HUES48 (cell line): ENCODE measurements at regions not wholly inside any gene's neighbourhood (a gene's known extent, or its start where the extent isn't known, plus 50 kb on each side); places are given as distances from the start of the nearest gene placed in this dataset.

ENCODE experiments used
- H3K27ac ChIP-seq: one replicate; pipeline ENCODE4 v1.7.0; 2013; ENCODE audit warnings: low read depth, low read length, inconsistent platforms
- H3K27me3 ChIP-seq: 2 replicates; pipeline ENCODE4 v1.6.1; 2013; ENCODE audit warnings: mild to moderate bottlenecking, low read length; ENCODE audit not compliant: control insufficient read depth, insufficient read depth
- H3K36me3 ChIP-seq: 2 replicates; pipeline ENCODE4 v1.6.1; 2013; ENCODE audit warnings: low read length; ENCODE audit not compliant: control insufficient read depth, insufficient read depth
- H3K4me1 ChIP-seq: 2 replicates; pipeline ENCODE4 v1.6.1; 2013; ENCODE audit warnings: mild to moderate bottlenecking, low read length; ENCODE audit not compliant: control insufficient read depth, insufficient read depth
- H3K4me3 ChIP-seq: 2 replicates; pipeline ENCODE4 v1.5.1; 2013; ENCODE audit warnings: mild to moderate bottlenecking, low read depth, low read length
- H3K9ac ChIP-seq: 2 replicates; pipeline ENCODE4 v1.6.1; 2013; ENCODE audit warnings: mild to moderate bottlenecking, low read depth, low read length, moderate library complexity
- H3K9me3 ChIP-seq: 2 replicates; pipeline ENCODE4 v1.6.1; 2013; ENCODE audit warnings: low read length; ENCODE audit not compliant: control insufficient read depth, insufficient read depth

DNA sequence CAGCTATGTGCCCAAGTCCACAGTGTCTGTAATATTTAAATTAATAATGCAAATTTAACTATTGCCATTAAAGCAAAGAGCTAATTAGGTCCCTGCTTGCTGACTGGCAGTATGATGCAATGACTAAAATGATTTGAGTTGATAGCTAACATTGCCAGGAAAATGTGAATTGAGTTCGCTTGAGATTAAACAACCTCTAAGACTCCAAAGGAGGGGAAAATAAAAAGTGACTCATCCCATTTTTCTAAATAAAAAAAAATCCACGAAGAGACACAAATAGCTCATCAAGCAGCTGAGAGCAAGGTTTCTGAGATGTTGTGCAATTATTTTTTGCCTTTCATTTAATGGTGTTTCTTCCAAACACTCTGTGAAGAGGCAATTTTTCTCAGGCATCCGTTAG is 413.0 kb downstream of the MTX2 start:
- H3K4me3 ChIP-seq = no peak overlapping the region
- H3K27me3 ChIP-seq = no peaks in the 10 kb centered on the region
- no peak overlapping the region for H3K27ac ChIP-seq
- H3K9me3 ChIP-seq = no peaks in the 10 kb centered on the region
- no peaks in the 10 kb centered on the region for H3K36me3 ChIP-seq
- peaks cover 33% of the 10 kb centered on the region for H3K4me1 ChIP-seq
- H3K9ac ChIP-seq = no peak overlapping the region

DNA sequence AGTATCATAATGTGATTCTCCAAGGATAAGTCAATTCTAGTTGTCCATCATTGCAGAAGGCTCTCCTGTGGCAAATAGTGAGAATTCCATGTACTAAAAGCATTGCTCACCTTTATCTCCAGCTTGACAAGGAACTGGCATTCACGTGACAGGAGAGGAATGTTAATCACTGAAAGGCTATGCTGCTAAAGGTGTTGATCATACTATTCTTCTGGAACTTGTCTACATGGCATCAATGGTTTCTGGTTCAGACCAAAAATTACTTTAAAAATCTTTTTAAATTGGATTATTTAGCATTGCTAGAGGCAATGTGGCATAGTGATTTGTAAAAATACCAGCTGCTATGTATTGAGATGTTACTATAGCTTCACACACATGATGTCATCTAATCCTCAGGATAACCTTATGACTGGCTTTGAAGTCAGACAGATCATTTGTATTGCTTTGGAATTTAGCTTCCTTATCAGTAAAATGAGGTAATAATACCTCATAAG is 414.4 kb downstream of the MTX2 start:
- Histone ChIP-seq H3K4me3 (no peak overlapping the region), H3K27ac (no peak overlapping the region), H3K9me3 (no peaks in the 10 kb centered on the region), H3K36me3 (no peaks in the 10 kb centered on the region), H3K4me1 (peaks cover 31% of the 10 kb centered on the region), H3K27me3 (no peaks in the 10 kb centered on the region), H3K9ac (no peak overlapping the region)

DNA sequence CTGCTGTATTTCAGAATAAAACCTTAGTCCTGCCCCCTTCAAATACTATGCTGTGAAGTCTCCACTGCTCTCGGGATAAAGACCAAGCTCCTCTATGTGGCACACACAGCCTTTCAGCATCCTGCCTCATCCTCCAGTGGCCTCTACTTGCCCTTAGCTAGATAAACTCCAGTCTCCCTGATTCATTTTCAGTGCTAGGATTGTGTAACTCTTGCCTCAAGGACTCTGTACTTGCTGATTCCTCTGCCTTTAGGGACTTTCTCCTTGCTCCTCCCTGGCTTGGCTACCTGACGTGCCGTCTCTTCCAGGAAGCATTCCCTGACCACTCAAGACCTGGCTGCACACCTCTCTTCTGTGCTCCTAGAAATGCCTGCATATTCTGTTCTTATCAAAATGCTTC is 416.7 kb downstream of the MTX2 start:
- no peaks in the 10 kb centered on the region for H3K27me3 ChIP-seq
- H3K27ac ChIP-seq = no peak overlapping the region
- no peak overlapping the region for H3K9ac ChIP-seq

DNA sequence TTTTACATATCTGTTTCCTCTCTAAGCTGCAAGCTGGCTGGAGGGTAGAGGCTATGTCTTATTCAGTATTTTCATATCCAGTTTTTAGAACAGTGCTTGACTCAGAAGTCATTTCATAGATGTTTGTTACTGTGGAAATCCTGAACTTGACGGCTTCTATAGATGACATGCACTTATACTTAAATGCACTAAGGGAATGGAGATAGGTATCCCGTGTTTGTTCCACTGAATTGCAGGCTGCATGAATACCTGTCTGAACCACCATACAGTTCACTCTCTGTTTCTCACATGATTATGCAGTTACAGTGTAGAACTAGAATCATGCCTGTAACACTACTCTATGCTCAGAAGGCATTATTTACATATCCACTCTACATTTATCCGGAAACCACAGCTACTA is 417.1 kb downstream of the MTX2 start:
- Histone ChIP-seq H3K36me3 (no peaks in the 10 kb centered on the region), H3K4me1 (peaks cover 11% of the 10 kb centered on the region; the same call in 1 of the 2 replicates), H3K9ac (no peak overlapping the region), H3K9me3 (no peaks in the 10 kb centered on the region), H3K4me3 (no peak overlapping the region), H3K27ac (no peak overlapping the region), H3K27me3 (no peaks in the 10 kb centered on the region)

More for the DNA sequence above, 416.7 kb downstream of the MTX2 start:
- Histone ChIP-seq H3K9me3 (no peaks in the 10 kb centered on the region), H3K4me1 (peaks cover 13% of the 10 kb centered on the region; the same call in 1 of the 2 replicates), H3K4me3 (no peak overlapping the region), H3K36me3 (no peaks in the 10 kb centered on the region)

DNA sequence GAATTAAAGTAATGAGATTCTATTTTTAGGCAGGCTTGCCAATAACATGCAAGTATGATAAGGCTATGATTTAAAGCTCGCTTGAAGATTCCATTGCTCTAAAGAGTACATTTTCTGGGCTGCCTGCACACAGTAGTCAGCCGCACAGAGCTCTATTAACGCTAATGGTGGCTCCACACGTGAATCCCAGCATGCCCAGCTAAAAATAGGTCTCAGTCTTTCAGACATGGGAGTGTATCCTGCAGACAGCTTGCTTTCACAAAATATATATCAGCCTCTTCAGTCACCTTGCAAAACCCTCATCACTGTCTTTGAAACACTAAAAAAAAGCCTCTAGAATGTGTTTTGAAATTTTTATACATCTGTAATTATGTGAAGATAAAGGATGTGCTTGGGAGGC is 418.1 kb downstream of the MTX2 start:
- Histone ChIP-seq H3K9me3 (no peaks in the 10 kb centered on the region), H3K36me3 (no peaks in the 10 kb centered on the region), H3K27me3 (no peaks in the 10 kb centered on the region), H3K4me3 (no peak overlapping the region), H3K4me1 (0 out of 2 replicates have a peak, but pooled peaks cover 3% of the 10 kb centered on the region), H3K9ac (no peak overlapping the region), H3K27ac (no peak overlapping the region)

DNA sequence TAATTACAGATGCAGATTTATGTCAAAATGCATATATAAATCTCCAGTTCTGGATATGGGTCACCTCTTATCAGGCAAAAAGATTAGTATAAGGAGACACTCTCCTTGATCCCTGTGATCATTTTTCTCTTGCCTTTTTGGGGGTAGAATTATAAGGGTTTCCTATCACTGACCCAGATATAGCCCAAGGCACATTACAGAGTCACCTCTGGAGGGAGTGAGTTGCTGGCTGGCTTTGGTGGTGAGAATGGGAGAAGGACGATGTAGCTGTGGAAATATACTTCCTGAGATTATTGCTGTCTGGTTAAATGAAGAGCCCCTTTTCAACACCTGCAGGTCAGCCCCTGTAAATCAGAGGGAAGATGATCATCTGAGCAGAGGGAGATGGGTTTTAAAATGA is 418.7 kb downstream of the MTX2 start:
- Histone ChIP-seq H3K4me1 (no peaks in the 10 kb centered on the region), H3K9ac (no peak overlapping the region), H3K9me3 (no peaks in the 10 kb centered on the region), H3K27me3 (no peaks in the 10 kb centered on the region), H3K36me3 (no peaks in the 10 kb centered on the region), H3K4me3 (no peak overlapping the region), H3K27ac (no peak overlapping the region)

DNA sequence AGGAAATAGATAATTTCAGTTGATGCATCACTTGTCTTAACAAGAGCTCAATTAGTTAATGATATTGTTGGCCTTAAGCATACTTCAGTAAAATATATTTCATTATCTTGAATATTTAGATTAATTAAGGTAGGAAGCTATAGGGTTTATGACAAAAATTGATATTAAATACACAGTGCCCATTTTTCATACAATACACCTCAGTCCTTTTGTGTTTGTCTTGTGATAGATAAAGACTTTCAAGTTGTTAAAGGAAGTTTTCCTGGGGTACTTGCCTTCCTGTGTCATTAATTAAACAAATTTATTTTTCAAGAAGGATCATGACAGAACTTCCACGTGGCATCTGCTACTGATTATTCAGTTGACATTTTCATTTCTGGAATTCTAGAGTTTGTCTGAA is 420.5 kb downstream of the MTX2 start:
- Histone ChIP-seq H3K9me3 (no peaks in the 10 kb centered on the region), H3K27ac (no peak overlapping the region), H3K9ac (no peak overlapping the region), H3K36me3 (no peaks in the 10 kb centered on the region), H3K4me3 (no peak overlapping the region), H3K27me3 (no peaks in the 10 kb centered on the region), H3K4me1 (no peaks in the 10 kb centered on the region)

DNA sequence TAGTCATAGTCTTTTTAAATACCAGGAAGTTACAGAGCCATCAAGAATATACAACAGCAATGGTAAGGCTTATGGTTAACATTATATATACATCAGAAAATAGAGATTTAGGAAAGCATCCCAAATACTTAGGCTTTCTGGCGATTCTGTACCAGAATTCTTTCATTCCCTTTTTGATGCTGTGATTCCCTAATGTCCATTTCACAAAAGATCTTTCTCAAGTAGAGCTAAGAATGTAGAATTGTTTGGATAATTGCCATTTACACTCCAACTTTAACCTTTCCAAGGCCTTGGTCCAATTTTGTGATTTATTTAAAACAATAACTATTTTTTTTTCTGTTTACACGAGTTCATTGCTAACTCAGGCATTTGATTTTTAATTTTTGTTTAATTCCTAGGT is 422.2 kb downstream of the MTX2 start:
- Histone ChIP-seq H3K36me3 (no peaks in the 10 kb centered on the region), H3K9ac (no peak overlapping the region), H3K9me3 (no peaks in the 10 kb centered on the region), H3K4me1 (no peaks in the 10 kb centered on the region), H3K27ac (no peak overlapping the region), H3K4me3 (no peak overlapping the region), H3K27me3 (no peaks in the 10 kb centered on the region)

DNA sequence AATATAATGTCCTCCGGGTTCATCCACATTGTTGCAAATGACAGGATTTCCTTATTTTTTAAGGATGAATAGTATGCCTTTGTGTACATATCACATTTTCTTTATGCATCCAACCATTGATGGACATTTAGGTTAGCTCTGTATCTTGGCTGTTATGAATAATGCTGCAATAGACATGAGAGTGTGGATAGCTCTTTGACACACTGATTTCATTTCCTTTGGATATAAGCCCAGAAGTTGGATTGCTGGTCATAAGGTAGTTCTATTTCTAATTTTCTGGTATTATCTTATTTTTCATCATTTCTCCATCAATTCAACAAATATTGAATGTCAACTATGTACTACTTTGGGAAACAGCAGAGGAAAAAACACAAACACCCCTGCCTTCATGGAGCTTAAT is 423.3 kb downstream of the MTX2 start:
- H3K27ac ChIP-seq = no peak overlapping the region
- no peaks in the 10 kb centered on the region for H3K9me3 ChIP-seq
- H3K4me3 ChIP-seq = no peak overlapping the region
- no peak overlapping the region for H3K9ac ChIP-seq
- no peaks in the 10 kb centered on the region for H3K36me3 ChIP-seq
- H3K4me1 ChIP-seq = no peaks in the 10 kb centered on the region
- no peaks in the 10 kb centered on the region for H3K27me3 ChIP-seq

DNA sequence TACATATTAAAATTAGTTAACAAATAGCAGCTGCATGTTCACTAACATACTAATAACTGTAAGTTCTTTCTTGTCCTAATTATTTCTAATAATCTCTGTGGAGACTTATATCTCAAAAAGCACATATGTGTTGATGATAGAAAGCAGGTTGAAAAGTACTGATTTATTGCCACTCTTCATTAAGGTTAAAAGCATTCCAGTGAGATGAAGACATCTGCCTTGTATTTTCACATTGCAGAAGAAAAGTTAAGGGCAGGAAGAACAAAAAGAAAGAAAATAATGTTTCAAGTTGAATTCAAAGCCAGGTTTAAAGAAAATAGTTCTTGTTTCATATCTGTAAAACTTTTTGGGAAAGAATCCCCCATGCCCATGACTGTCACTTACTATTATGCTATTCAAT is 429.9 kb downstream of the MTX2 start:
- Histone ChIP-seq H3K27ac (no peak overlapping the region), H3K9ac (no peak overlapping the region), H3K36me3 (no peaks in the 10 kb centered on the region), H3K9me3 (no peaks in the 10 kb centered on the region), H3K4me3 (no peak overlapping the region), H3K27me3 (no peaks in the 10 kb centered on the region), H3K4me1 (peaks cover 7% of the 10 kb centered on the region)

DNA sequence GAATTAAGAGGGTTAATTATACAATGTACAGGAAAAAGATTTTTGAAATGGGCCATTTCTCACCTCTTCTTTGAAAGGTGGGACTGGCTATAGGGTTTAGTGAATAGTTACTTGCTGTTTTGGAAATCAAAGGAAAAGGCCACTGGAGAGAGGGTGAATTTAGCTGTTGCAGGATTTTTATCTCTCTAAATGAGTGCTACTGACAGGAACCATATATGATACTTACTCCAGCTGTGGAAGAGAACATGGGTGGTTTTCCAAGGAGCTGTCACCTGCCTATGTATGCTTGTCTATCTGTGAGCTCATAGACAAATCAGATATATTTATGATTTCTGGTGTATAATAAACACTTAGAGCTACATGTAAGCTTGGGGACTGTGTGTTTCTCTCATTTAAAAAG is 430.4 kb downstream of the MTX2 start:
- Histone ChIP-seq H3K27me3 (no peaks in the 10 kb centered on the region), H3K9ac (no peak overlapping the region), H3K4me3 (no peak overlapping the region), H3K36me3 (no peaks in the 10 kb centered on the region), H3K9me3 (no peaks in the 10 kb centered on the region), H3K4me1 (peaks cover 7% of the 10 kb centered on the region), H3K27ac (no peak overlapping the region)

DNA sequence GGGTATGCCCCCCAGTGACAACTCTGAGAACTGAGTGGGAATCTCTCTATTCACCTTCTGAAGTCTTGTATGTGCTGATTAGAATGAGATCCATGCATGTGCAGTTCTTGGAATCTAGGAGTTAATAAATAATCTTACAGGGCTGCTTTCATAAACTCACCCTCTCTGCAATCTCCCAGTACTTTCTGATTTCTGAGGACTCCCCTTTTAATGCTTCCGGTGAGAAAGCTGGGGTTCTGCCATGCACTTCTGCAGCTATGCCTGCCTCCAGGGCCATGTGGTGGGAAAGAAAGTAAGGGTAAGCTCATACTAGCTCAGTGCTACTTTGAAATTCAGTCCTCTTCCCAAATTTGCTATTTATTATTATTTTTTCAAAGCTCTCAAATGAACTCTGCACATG is 432.9 kb downstream of the MTX2 start:
- H3K9ac ChIP-seq = no peak overlapping the region
- no peak overlapping the region for H3K4me3 ChIP-seq
- H3K27me3 ChIP-seq = no peaks in the 10 kb centered on the region
- H3K27ac ChIP-seq = no peak overlapping the region
- H3K9me3 ChIP-seq = no peaks in the 10 kb centered on the region
- peaks cover 7% of the 10 kb centered on the region for H3K4me1 ChIP-seq
- no peaks in the 10 kb centered on the region for H3K36me3 ChIP-seq
